Retinal pigment epithelial cell (primary cell): ENCODE measurements at regions not wholly inside any gene's neighbourhood (a gene's known extent, or its start where the extent isn't known, plus 50 kb on each side); places are given as distances from the start of the nearest gene placed in this dataset.

Experiments used
- DNase-seq: peaks from one replicate; pipeline ENCODE4 v3.0.0-alpha.2; 2010; ENCODE audit warnings: low read depth
- H3K4me3 ChIP-seq: 2 replicates; pipeline ENCODE4 v1.5.1; 2011; ENCODE audit warnings: mild to moderate bottlenecking, low read length, control low read depth, moderate library complexity
- CTCF ChIP-seq: conservative IDR thresholded peaks from 2 replicates; pipeline ENCODE4 v1.5.1; 2011; ENCODE audit warnings: low read depth, low read length, control low read depth, inconsistent platforms

DNA sequence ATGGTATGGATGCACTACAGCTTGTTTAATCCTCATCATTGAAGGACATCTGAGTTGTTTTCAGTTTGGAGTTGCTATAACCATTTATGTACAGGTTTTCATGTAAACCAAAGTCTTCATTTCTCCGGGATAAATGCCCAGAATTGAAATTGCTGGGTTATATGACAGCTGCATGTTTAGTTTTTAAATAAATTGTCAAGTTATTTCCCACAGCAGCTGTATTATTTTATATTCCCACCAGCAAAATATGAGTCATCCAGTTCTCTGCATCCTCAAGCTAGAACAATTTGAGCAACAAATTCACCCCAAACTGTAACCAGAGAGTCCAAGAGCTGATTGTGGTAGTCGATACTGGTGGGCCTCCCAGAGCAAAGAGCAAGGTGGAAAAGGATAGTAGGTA, 125.6 kb upstream of the PRNP start:
- TF ChIP-seq CTCF = no peak
- DNase-seq = no peak
- H3K4me3 ChIP-seq = no peak overlapping the region

DNA sequence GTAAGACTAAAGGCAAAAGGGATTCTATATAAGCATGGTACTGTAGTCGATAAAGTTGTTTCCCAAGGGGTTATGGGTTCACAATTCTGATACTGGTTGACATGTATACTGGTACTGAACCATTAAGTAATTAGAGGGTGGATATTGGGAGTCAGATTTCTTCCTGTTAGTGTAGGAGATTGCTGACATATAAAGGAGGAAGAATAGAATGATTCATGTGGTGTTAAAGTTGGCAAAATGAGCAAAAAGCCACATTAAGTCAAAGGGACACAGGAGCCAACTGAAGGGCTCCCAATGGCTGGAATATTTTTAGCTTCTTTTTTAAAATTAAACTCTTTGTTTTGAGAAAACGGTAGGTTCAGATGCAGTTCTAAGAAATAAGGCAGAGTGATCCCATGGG, 126.3 kb upstream of the PRNP start:
- H3K4me3 ChIP-seq = no peak overlapping the region
- DNase-seq = no peak
- TF ChIP-seq CTCF = no peak

DNA sequence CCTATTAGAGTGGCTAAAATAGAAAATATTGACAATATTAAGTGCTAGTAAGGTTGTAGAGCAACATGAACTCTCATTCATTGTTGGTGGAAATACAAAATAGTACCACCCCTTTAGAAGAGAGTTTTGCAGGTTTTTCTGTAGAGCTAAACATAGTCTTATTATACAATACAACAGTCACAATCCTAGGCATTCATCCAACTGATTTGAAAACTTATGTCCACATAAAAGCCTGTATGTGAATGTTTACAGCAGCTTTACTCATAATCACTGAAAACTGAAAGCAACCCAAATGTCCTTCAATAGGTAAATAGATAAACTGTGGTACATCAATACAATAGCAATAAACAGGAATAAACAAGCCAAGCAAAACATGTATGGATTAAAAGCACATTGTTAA, 127.2 kb upstream of the PRNP start:
- TF ChIP-seq CTCF = no peak
- H3K4me3 ChIP-seq = no peak overlapping the region
- DNase-seq = no peak

DNA sequence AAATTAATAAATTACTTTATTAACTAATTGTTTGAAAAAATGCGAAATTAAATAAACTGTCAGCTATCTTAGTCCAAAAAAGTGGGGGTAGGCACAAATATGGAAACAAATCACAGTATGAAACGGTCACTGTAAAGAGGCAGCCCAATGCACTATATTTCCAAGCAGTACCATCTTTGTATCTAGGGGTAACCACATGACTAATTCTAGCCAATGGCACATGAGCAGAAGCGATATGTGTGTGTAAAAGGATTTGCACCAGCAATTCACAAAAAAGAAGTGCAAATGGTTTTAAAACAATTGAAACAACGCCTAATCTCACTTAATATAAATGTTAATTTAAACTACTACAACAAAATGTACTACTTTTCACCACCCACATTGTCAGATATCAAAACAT, 129.5 kb upstream of the PRNP start:
- H3K4me3 ChIP-seq = no peak overlapping the region
- TF ChIP-seq CTCF = no peak
- DNase-seq = no peak

- TF ChIP-seq CTCF = no peak
- H3K4me3 ChIP-seq = no peak overlapping the region
- DNase-seq = no peak
Observed at GRCh38 chr20:4555188-4555890, 130.9 kb upstream of the PRNP start.

DNA sequence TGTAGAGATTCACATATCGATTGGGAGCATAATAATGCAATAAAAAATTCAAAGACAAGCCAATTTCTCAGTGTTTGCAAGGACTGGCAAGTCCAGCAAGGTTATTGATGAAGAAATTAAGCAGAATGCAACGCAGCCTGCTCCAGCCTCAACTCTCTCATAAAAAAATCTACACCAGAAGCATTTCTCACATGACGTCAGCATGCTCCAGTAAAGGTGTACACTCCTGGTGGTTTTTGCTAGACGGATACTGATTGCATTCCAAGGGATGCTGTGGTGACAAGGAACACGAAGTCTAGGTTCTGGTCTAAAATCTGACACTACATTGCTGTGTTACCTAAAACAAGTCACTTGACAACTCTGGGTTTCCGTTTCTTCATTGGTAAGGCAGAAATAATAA, 131.9 kb upstream of the PRNP start:
- no peak for TF ChIP-seq CTCF
- no peak for DNase-seq
- no peak overlapping the region for H3K4me3 ChIP-seq

- no peak for DNase-seq
- no peak for TF ChIP-seq CTCF
- H3K4me3 ChIP-seq = no peak overlapping the region
Observed at GRCh38 chr20:4552075-4552640, 134.1 kb upstream of the PRNP start.
